GM13977 (cell line): ENCODE measurements at regions not wholly inside any gene's neighbourhood (a gene's known extent, or its start where the extent isn't known, plus 50 kb on each side); places are given as distances from the start of the nearest gene placed in this dataset.

ENCODE experiments used
- DNase-seq: peaks from one replicate; pipeline ENCODE4 v3.0.0; 2012; ENCODE audit warnings: low spot score
- CTCF ChIP-seq: IDR thresholded peaks from 2 replicates; pipeline ENCODE4 v1.5.1; 2012; ENCODE audit warnings: mild to moderate bottlenecking, control low read depth; ENCODE audit not compliant: insufficient read depth; ENCODE audit errors: extremely low read depth, missing control alignments
- in situ Hi-C: fragments of 300-500 bp; cut with MboI; formaldehyde crosslinking; loops from one replicate; pipeline ENCODE4 v1.12.0; 2022; ENCODE audit warnings: low sequenced_read_pairs, low pct_unique_long_range_greater_than_20kb, mixed read lengths, inconsistent platforms; ENCODE audit not compliant: unreplicated experiment

- in situ Hi-C loops, result no loop called here
- no peak for TF ChIP-seq CTCF
- no peak for DNase-seq
Measured at GRCh38 chr12:91565246-91565645, 382.6 kb upstream of the DCN start.

- no peak for TF ChIP-seq CTCF
- in situ Hi-C loops, result no loop called here
- no peak for DNase-seq
Measured at GRCh38 chr12:91563011-91563765, 380.6 kb upstream of the DCN start.

- no peak for TF ChIP-seq CTCF
- in situ Hi-C loops, result no loop called here
- no peak for DNase-seq
Measured at GRCh38 chr12:91562476-91562875, 379.9 kb upstream of the DCN start.

GRCh38 chr12:91561958-91562325 is 379.3 kb upstream of the DCN start:
- no peak for TF ChIP-seq CTCF
- no peak for DNase-seq
- in situ Hi-C loops, result no loop called here

GRCh38 chr12:91561301-91561957 is 378.8 kb upstream of the DCN start:
- in situ Hi-C loops, result no loop called here
- no peak for DNase-seq
- TF ChIP-seq CTCF, result no peak

- in situ Hi-C loops, result no loop called here
- DNase-seq, result no peak
- TF ChIP-seq CTCF, result no peak
Measured at GRCh38 chr12:91556909-91557308, 374.3 kb upstream of the DCN start.
